LHCN-M2 (cell line): ENCODE measurements at regions not wholly inside any gene's neighbourhood (a gene's known extent, or its start where the extent isn't known, plus 50 kb on each side); places are given as distances from the start of the nearest gene placed in this dataset.
"Not testable (repeated sequence)": the region's sequence is repeated elsewhere in the genome, so short reads cannot be mapped to it uniquely, and the experiment has no call there.

ENCODE experiments used
- DNase-seq: peaks from one replicate; pipeline ENCODE4 v3.0.0-alpha.2; 2012; ENCODE audit warnings: low read depth

DNA sequence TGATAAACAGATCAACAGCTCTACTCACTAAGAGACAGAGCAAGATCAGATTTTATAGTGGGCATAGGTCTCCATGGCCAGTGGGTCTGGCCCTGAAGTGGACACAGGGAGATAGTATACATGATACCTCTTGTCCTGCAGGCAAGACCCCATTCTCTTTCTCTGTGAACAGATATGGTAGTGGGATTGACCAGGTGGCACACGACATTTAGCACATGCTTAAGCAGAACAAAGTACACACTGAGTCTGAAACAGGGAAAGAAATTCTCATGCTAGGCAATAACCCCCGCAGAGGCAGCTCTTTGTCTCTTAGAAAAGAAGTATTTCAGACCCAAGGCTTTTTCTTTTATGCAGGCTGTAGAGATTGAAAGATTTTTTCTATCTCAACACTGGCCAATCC lies 1331.2 kb downstream of the FSCB start:
- DNase-seq, result no peak

DNA sequence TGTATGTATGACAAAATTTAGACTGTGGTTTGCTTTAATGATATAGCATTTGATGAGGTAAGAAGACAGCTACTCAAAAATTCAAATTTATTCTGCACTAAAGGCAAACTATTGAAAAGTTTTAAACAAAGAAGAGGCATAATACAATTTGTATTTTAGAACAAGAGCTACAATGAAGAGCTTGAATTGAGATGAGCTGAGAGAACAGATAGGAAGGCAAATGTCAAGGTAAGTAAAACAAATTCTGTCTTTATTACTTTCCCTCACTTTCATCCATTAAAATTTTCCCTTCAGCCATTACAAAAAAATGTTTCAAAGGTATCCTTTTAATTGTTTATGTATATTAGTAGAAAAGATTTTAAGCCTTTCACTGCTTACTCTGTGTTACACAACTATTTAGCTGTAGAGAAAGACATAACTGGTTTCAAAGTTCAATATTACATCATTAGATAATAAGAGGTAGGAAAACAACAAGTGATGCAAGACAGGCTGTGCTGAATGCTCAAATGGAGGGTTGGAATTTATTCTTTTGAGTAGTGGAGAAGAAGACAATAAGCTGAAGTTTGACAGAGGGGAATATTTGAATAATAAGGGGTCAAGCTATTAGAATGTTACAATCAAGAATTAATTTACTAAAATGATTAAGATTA lies 1334.1 kb downstream of the FSCB start:
- DNase-seq, result no peak

DNA sequence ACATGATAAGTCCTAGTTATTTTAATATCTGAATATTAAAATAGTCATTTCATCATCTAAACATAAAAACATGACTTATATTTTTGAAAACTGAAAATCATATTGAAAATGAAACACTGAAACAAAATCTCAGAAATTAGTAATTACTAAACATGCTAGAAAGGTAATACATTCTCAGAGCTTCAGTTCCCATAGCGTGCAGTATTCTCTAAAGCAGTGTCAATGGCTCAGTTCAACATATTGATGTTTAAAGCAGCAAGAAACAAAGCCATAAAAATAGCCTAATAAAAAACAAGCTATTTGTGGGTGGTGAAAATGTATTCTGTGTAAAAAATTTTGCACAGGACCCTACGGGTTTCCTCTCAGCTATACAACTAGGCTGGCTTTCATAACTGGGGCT lies 1337.4 kb downstream of the FSCB start:
- no peak for DNase-seq

DNA sequence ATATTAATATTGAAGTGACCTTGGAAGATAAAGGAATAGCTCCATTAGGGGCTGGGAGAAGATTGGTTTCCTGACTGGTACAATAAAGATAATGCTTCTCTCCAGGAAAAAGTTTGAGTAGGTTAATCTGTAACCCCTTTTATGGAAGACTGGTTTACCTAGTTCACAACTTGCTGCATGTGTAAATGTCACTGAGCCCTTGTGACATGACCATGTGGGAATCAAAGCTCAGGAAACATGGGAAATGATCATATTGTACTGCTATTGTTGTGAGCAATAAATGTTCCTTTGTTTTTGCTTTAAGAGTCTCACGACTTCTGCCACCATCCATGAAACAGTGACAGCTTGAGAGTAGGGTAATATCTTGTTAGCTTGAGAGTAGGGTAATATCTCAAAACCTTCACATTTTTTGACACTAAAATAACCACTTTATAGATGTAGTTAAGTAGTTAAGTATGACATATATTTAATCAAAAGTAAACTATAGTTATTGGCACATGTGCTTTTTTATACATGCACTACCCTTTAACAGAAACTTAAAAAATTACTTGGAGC lies 1338.6 kb downstream of the FSCB start:
- no peak for DNase-seq

DNA sequence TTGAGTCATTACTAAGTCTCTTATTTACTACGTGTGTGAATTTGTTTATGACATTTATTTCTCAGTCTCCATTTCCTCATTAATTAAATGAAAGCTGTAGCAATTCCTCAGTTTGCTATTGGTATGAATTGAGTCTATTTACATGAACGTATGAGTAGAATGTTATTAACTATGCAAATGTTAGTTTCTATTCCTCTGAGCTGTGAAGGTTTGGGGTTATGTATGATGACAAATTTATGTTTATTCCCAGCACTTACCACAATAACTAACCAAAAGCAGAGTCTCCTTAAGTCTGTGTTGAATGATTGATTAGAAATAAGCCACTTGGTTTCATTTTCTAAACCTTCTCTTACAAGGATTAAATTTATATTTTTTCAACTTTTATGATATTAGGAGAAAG lies 1340.9 kb downstream of the FSCB start:
- DNase-seq, result no peak

DNA sequence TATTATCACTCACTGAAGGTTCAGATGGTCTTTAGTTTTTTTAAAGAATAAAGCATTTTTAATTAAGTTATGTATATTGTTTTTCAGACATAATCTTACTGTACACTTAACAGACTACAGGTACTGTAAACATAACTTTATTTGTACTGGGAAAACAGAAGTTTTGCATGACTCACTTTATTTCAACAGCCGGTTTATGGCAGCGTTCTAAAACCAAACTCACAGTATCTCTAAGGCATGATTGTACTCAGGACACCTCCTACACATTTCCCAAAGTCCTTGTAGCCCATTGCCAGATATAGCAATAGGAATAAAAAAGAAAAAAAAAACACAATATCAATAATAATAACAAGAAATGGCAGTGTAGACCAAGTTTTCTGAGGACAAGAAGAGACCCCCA lies 1341.4 kb downstream of the FSCB start:
- no peak for DNase-seq

DNA sequence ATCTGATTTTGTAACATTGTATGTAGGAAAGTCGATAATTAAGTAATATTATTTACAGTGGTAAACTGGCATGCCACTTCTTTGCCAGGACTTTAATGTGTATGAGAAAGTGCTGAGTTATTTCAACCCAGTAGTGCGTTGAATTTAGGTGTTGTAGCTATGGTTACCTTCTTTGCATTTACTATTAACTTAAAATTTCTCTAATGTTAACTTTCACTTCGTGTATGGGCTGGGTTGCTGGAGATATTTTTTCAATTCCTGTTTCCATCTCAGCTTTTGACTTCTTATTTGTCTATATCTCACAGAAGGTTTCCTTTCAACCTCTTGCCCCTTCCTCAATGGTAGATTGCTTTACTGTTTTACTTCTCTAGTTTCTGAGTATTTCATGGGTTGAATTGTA lies 1345.6 kb downstream of the FSCB start:
- no peak for DNase-seq

DNA sequence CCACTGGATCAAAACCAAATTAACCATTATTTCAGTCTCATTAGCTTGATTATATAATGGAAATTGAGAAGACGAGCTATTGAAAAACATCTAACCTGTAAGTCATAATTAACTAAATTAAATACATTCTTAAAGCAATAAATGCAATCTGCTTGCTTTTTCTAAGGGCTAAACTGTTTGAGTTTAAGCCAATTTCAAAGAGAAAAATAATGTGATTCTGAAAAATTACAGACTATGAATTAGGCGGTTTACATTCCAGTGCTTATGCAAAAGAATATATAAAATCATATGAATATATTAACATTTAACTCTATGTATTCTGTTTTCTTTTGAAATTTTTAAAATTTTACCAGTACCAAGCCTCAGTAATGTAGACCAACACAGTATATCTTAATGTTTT lies 1349.4 kb downstream of the FSCB start:
- no peak for DNase-seq

DNA sequence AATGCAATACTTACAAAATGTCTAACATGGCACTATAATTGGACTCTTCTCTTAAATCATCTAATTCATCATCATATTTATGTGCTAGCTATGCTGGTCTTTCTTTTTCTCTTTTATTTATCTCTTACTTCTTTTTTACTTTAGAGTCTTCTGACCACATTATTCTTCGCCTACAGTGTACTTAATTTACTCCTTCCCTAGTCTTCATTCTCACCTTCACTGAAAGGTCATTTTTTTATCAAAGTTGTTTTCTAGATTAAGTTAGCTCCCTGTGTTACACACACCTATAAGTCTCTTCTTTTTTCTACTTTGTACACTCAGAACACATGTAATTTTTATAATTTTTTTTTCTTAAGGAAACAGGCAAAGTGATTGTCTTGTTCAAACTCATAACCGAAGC lies 1351.2 kb downstream of the FSCB start:
- no peak for DNase-seq

DNA sequence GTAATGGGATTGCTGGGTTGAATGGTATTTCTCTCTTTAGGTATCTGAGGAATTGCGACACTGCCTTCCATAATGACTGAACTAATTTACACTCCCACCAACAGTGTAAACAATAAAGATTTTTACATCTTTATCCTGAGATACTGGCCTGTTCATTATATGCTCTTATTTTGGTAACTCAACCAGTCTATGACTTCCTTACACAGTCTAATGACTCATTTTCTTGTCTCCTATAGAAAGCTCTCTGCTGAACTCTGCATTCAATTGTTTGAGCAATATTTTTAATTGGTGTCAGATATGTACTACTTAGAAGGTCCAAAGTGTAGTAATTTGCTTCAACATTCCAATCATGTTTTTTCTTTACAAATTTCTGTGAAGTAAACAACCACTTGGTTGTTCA lies 1351.8 kb downstream of the FSCB start:
- no peak for DNase-seq

DNA sequence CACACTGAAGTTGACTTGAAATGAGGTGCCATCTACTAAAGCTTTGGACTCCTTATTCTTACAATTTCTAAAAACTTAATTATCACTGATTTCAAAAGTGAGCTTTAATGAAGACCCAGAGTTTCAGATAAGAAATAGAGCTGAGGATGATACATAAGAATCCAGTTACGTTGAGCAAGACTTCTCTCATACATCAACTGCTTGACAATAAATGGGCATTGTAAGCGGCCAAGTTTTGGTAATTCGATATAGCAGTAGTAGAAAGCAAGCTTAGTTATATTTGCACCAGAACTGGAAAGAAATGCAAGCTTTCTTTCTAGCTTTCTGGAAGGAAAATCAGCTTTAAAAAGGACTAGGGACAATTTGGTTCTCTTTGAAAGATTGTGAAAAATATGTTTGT lies 1359.6 kb downstream of the FSCB start:
- no peak for DNase-seq

DNA sequence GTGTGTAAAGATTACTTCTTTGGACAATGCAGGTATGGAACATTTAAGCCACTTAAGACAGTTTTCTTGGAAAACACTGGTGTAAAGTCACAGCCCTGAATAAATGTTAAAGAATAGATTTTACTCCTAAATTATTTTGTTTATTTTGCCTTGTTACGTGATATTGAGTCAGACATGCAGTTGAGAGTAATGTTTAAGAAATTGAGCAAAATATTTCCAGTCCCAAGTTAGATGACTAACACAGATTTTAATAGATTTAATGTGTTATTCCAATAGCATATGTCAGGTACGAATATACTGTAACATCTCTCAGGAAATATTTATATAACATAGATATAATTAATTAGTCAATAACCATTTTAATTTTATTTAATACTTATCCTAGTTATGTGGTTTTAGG lies 1361.7 kb downstream of the FSCB start:
- DNase-seq, result no peak

DNA sequence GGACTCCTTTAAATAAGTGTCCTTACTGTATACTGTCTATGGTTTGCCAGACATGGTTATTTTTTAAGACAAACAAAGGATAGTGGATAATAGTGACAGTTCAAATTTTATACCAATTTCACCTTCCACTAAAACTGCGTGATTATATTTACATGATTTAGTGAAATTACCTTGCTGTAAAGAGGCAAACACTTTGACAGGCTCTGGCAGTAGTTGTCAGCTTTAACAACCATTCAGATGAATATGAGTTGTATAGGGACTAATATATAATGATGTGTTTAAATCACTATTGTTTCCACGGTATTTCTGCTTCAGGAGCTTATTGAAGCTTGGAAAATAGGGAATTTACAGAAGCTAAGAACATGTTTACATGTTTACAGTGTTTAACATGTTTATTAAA lies 1364.0 kb downstream of the FSCB start:
- DNase-seq, result no peak

DNA sequence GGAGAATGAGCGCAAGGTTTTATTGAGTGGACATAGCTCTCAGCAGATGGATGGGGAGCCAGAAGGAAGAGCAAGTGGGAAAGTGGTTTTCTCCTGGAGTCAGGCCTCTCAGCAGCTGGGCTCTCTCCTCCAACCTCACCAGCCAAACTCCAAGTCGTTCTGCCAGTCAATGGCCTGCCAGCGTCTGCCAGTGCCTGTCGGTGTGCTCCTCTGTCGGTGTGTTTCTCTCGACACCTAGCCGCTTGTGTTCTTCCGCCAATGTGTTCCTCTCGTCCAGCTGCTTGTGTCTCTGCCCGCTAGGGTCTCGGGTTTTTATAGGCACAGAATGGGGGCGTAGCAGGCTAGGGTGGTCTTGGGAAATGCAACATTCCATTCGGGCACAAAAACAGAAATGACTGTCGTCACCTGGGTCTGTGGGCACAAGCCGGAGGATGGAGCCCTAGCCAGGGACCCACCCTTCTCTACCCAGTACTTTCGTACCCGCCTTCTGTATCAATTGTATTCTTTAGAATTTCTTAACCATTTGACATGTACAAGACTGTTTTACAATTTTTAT lies 1365.4 kb downstream of the FSCB start:
- no peak for DNase-seq

DNA sequence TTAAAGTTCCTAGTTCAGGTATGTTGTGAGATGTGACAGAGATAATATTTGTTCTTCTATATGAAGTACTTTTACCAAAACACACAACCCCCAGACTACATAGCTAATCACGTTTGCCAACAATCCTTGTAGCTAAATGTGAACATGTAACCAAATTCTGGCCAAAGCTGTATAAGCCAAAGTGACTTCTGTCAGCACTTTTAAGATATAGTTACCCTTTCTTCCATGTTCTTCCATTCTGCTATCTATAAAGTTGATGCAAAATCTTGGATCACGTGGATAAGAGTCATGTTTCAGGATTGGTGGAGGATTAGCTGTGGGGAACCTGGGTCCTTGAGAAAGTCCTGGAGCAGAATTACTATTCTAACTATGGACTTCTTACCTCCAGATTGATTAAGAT lies 1366.6 kb downstream of the FSCB start:
- no peak for DNase-seq

DNA sequence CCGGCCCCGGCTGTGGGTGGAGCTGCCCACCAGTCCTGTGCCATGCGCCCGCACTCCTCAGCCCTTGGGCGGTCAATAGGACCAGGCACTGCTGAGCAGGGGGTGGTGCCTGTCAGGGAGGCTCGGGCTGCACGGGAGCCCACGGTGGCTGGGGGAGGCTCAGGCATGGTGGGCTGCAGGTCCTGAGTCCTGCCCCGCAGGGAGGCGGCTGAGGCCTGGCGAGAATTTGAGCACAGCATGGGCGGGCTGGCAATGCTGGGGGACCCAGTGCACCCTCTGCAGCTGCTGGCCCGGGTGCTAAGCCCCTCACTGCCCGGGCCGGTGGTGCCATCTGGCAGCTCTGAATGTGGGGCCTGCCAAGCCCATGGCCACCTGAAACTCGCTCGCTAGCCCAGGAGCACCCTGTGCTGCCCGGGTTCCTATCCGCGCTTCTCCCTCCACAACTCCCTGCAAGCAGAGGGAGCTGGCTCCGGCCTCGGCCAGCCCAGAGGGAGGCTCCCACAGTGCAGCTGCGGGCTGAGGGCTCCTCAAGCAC lies 1371.1 kb downstream of the FSCB start:
- no peak for DNase-seq

DNA sequence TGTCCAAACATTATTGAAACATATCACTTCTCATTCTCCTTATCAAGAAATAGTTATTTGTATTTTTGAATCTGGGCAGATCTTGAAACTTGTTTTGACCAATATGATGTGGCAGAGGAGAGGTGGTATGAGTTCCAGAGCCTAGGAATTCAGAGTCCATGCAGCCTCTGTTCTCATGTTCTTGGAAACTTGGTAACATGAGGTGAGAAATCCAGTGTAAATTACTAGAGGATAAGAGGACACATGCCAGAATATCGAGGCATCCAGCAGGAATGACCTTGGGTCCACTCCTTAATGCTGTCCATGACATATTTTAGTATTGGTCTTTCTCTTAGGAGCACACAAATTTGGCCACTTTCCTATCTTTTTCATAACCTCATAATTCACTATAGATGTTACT lies 1374.6 kb downstream of the FSCB start:
- no peak for DNase-seq

DNA sequence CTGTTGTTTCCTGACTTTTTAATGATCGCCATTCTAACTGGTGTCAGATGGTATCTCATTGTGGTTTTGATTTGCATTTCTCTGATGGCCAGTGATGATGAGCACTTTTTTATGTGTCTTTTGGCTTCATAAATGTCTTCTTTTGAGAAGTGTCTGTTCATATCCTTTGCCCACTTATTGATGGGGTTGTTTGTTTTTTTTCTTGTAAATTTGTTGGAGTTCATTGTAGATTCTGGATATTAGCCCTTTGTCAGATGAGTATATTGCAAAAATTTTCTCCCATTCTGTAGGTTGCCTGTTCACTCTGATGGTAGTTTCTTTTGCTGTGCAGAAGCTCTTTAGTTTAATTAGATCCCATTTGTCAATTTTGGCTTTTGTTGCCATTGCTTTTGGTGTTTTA lies 1378.7 kb downstream of the FSCB start:
- DNase-seq, result not testable (repeated sequence)

DNA sequence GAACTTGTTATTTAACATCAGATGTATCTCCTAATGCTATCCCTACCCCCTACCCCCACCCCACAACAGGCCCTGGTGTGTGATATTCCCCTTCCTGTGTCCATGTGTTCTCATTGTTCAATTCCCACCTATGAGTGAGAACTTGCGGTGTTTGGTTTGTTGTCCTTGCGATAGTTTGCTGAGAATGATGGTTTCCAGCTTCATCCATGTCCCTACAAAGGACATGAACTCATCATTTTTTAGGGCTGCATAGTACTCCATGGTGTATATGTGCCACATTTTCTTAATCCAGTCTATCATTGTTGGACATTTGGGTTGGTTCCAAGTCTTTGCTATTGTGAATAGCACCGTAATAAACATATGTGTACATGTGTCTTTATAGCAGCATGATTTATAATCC lies 1379.2 kb downstream of the FSCB start:
- not testable (repeated sequence) for DNase-seq

DNA sequence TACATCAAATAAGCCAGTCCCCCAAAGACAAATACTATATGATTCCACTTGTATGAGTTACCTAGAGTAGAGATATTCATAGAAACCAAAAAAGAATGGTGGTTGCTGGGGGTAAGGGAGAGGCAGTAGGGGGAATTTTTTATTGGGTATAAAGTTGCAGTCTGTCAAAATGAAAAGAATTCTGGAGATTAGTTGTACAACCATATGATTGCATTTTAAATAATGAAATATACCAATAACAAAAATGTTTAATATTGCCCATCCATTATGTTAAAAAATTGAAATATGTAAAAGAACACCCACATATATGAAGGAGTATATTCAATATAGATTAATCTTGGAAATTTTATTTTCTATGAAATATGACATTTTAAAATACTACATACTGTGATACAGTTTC lies 1383.5 kb downstream of the FSCB start:
- no peak for DNase-seq

DNA sequence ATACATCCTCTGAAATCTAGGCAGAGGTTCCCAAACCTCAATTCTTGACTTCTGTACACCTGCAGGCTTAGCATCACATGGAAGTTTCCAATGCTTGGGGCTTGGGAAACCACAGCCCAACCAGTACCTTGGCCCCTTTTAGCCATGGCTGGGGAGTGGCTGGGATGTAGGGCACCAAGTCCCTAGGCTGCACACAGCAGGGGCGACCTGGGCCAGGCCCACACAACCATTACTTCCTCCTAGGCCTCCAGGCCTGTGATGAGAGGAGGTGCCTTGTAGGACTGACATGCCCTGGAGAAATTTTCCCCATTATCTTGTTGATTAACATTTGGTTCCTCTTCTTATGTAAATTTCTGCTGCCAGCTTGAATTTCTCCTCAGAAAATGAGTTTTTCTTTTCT lies 1387.4 kb downstream of the FSCB start:
- DNase-seq, result no peak

DNA sequence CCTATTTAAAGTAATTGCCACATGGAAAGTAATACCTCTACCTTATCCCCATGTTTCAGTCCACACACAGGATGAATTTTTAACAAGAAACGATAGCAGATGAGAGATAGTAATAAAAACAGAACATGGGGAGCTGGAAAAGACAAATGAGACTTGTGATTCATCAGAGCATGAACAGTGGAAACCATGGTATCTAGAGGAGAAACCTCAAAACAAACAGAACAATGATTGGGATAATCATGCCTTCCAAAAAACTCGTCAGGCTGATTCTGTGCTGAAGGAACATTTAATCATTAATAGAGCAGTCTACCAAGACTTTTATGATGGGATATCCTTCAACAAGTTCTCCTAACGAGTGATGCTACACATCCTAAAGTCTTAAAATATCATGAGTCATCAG lies 1390.7 kb downstream of the FSCB start:
- DNase-seq, result no peak

DNA sequence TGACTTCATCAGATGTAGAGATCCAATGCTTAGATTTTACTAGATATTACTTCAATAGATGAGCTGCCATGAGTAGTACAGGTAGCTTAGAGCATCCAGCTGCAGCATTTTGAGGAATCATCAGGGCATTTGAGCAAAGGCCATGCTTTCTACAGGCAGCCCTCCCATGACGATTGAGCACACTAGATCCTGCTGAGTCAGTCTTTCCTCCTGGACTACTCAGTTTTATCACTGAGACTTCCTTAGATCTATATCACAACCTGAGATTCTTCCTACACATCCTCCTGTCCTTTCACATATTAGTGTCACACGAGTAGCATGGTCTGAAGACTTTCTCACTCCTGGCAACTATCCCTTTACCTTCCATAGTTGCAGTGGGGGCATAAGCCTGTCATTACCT lies 1401.8 kb downstream of the FSCB start:
- DNase-seq, result no peak

DNA sequence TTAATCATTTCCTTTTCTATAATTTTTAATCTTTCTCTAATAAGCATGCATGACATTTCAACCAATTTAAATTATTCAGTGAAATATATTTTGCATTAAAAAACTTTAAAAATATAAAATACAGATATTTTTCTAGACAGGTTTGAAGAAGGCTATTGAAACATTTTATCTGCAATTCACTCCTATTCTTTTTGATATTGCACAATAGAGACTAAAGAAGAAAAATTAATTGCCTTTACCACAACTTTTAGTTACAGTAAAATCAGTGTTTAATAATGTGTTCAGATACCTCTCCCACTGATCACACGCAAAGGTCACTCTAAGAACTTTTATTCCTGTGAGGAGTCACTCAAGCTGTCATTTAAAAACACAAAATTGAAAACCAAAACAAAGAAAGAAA lies 1416.7 kb downstream of the FSCB start:
- DNase-seq, result no peak
